ENCODE measurements at regions not wholly inside any gene's neighbourhood (a gene's known extent, or its start where the extent isn't known, plus 50 kb on each side); places are given as distances from the start of the nearest gene placed in this dataset.
A peak's percentile ranks its signal among the peaks of the same experiment; 100 is the strongest.

DNA sequence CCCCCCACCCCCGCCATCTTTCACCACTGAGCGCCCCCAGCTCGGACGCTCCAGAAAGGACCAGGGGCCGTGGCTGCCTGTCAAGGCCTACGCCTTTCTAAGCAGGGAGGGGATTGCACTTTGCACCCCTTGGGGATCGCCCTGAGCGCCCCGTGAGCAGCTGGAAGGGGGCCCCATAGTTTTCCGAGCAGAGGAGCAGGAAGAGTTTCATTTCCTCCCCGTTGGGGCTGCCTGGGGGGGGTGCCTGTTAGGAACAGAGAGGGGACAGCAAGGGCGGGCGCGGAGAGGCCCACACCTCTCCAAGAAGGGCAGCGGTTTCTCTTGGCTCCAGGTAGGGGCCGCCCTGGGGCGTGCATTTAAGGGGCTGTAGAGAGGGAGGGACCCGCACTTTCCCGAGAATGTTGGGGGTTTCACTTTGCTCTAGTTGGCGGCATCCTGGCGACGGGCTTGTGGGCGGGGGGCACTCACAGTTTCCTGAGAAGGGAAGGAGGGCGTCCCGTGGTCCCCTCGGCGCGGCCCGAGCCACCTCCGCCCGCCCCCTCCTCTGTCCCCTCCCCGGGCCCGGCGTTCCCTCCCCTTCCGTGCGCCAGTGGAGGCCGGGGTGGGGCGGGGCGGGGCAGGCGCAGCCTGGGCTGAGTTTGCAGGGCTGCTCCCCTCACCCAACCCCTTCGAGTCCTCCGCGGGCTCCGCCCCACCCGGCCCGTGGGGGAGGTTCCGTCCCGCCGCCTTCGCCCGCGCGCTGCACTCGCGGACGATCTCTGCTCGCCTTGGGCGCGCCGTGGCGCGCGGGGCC is 82.3 kb upstream of the CD99 start:
- TF ChIP-seq CTCF (conservative IDR thresholded peaks at IDR 0.05; ENCODE audit: low read length) (peak; percentile 41; the same call in 1 of the 2 replicates), EZH2phosphoT487 (IDR thresholded peaks at IDR 0.05; ENCODE audit: borderline replicate concordance, low read depth, low read length) (no peak)
